ENCODE measurements at regions not wholly inside any gene's neighbourhood (a gene's known extent, or its start where the extent isn't known, plus 50 kb on each side); places are given as distances from the start of the nearest gene placed in this dataset.
"Not testable (repeated sequence)": the region's sequence is repeated elsewhere in the genome, so short reads cannot be mapped to it uniquely, and the experiment has no call there.

DNA sequence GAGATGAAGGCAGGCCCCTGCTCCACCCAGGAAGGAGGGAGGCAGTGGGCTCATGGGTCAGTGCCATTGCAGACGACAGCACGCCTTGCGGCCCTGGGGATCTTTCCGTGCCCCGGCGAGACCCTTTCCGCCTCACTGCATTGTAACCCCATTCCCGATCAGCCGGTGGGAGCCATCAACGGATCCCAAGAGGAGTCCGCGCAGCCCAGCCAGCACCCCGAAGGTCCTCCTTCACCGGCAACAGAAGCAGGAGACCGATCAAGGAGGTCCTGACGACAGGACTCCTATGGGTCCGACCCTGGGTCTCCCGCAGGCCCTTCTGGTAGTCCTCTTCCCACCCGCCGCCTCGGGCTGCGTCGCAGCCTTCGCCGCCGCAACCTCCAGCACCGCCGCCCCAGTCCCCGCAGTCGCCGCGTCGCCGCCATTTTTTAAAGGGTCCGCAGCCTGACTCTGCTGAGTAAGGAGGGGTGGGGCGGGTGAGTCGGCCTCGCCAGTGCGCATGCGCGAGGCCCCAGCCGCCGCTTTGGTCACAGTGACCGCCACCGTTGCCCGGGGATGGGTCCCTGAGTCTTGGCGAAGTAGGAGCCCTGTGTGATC is 1417.0 kb upstream of the PCDH10 start:
- not testable (repeated sequence) for H3K27me3 ChIP-seq (ENCODE audit: low read depth, low read length); H3K9ac ChIP-seq (ENCODE audit: low read length); H3K36me3 ChIP-seq (replicated peaks; ENCODE audit: low read depth, low read length)

DNA sequence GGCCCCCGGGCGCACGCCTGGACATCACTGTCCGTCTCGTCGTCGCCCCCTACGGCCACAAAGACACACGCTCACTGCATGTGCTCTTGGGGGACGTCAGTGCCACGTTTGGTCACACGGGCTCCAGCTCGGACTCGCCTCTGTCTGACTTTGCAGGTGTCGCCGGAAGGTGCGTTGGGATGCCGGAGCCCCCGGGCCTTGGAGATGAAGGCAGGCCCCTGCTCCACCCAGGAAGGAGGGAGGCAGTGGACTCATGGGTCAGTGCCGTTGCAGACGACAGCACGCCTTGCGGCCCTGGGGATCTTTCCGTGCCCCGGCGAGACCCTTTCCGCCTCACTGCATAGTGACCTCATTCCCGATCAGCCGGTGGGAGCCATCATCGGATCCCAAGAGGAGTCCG is 1414.8 kb upstream of the PCDH10 start:
- not testable (repeated sequence) for H3K79me2 ChIP-seq (ENCODE audit: low read length); H3K27ac ChIP-seq (ENCODE audit: low read length); H3K36me3 ChIP-seq (replicated peaks; ENCODE audit: low read depth, low read length); H3K4me3 ChIP-seq (ENCODE audit: low read length); H3K4me2 ChIP-seq (ENCODE audit: low read length); H3K4me1 ChIP-seq (ENCODE audit: low read length); H4K20me1 ChIP-seq (ENCODE audit: insufficient read depth, low read length); H3K27me3 ChIP-seq (ENCODE audit: low read depth, low read length); H3K9ac ChIP-seq (ENCODE audit: low read length); H3K9me3 ChIP-seq (ENCODE audit: insufficient read depth, low read length); H2AFZ ChIP-seq (ENCODE audit: low read depth, low read length)

More for the DNA sequence above, 1417.0 kb upstream of the PCDH10 start:
- H3K4me2 ChIP-seq (ENCODE audit: low read length); H3K27ac ChIP-seq (ENCODE audit: low read length); H2AFZ ChIP-seq (ENCODE audit: low read depth, low read length); H3K9me3 ChIP-seq (ENCODE audit: insufficient read depth, low read length); H3K4me1 ChIP-seq (ENCODE audit: low read length); H3K4me3 ChIP-seq (ENCODE audit: low read length); H3K79me2 ChIP-seq (ENCODE audit: low read length); H4K20me1 ChIP-seq (ENCODE audit: insufficient read depth, low read length): not testable (repeated sequence)

DNA sequence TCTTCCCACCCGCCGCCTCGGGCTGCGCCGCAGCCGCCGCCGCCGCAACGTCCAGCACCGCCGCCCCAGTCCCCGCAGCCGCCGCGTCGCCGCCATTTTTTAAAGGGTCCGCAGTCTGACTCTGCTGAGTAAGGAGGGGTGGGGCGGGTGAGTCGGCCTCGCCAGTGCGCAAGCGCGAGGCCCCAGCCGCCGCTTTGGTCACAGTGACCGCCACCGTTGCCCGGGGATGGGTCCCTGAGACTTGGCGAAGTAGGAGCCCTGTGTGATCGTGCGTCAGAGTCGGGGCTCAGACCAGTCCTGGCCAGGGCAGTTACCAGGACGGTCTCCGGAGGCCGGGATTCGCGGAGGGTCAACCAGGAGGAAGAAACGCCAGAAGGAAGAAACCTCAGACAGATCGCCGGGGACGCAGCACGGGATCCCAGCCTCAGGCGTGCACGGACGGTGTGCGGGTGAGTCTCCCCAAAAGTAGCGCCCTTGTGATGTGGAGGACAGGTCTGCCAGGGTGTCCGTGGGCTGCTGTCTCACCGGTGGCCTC is 1414.2 kb upstream of the PCDH10 start:
- not testable (repeated sequence) for H3K4me2 ChIP-seq (ENCODE audit: low read length); H3K9ac ChIP-seq (ENCODE audit: low read length); H3K36me3 ChIP-seq (replicated peaks; ENCODE audit: low read depth, low read length); H3K27ac ChIP-seq (ENCODE audit: low read length); H3K4me3 ChIP-seq (ENCODE audit: low read length); H4K20me1 ChIP-seq (ENCODE audit: insufficient read depth, low read length); H3K9me3 ChIP-seq (ENCODE audit: insufficient read depth, low read length); H2AFZ ChIP-seq (ENCODE audit: low read depth, low read length); H3K79me2 ChIP-seq (ENCODE audit: low read length); H3K4me1 ChIP-seq (ENCODE audit: low read length); H3K27me3 ChIP-seq (ENCODE audit: low read depth, low read length)

DNA sequence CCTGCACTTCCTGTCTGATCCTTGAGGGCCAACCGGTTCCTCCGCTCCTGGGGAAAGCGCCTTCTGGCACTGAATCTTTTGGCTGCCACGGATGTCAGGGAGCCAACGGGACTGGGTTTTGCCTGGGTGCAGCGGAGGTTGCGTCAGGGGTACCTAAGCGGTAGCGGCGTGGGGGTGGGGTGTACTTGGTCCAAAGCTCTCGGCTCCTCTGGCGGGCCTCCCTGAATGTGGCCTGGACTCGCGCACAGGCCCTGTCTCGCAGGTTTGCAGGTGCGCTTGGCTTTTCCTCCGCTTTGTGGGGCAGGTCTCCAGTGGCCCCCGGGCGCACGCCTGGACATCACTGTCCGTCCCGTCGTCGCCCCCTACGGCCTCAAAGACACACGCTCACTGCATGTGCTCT is 1410.1 kb upstream of the PCDH10 start:
- not testable (repeated sequence) for H3K9me3 ChIP-seq (ENCODE audit: insufficient read depth, low read length); H2AFZ ChIP-seq (ENCODE audit: low read depth, low read length)

DNA sequence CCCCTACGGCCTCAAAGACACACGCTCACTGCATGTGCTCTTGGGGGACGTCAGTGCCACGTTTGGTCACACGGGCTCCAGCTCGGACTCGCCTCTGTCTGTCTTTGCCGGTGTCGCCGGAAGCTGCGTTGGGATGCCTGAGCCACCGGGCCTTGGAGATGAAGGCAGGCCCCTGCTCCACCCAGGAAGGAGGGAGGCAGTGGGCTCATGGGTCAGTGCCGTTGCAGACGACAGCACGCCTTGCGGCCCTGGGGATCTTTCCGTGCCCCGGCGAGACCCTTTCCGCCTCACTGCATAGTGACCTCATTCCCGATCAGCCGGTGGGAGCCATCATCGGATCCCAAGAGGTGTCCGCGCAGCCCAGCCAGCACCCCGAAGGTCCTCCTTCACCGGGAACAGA is 1407.3 kb upstream of the PCDH10 start:
- H3K4me1 ChIP-seq (ENCODE audit: low read length); H4K20me1 ChIP-seq (ENCODE audit: insufficient read depth, low read length); H2AFZ ChIP-seq (ENCODE audit: low read depth, low read length); H3K4me3 ChIP-seq (ENCODE audit: low read length); H3K9me3 ChIP-seq (ENCODE audit: insufficient read depth, low read length); H3K4me2 ChIP-seq (ENCODE audit: low read length); H3K9ac ChIP-seq (ENCODE audit: low read length); H3K36me3 ChIP-seq (replicated peaks; ENCODE audit: low read depth, low read length); H3K27me3 ChIP-seq (ENCODE audit: low read depth, low read length); H3K27ac ChIP-seq (ENCODE audit: low read length); H3K79me2 ChIP-seq (ENCODE audit: low read length): not testable (repeated sequence)

More for the DNA sequence above, 1410.1 kb upstream of the PCDH10 start:
- not testable (repeated sequence) for H3K79me2 ChIP-seq (ENCODE audit: low read length); H4K20me1 ChIP-seq (ENCODE audit: insufficient read depth, low read length); H3K4me2 ChIP-seq (ENCODE audit: low read length); H3K9ac ChIP-seq (ENCODE audit: low read length); H3K4me1 ChIP-seq (ENCODE audit: low read length); H3K27ac ChIP-seq (ENCODE audit: low read length); H3K27me3 ChIP-seq (ENCODE audit: low read depth, low read length); H3K36me3 ChIP-seq (replicated peaks; ENCODE audit: low read depth, low read length); H3K4me3 ChIP-seq (ENCODE audit: low read length)

DNA sequence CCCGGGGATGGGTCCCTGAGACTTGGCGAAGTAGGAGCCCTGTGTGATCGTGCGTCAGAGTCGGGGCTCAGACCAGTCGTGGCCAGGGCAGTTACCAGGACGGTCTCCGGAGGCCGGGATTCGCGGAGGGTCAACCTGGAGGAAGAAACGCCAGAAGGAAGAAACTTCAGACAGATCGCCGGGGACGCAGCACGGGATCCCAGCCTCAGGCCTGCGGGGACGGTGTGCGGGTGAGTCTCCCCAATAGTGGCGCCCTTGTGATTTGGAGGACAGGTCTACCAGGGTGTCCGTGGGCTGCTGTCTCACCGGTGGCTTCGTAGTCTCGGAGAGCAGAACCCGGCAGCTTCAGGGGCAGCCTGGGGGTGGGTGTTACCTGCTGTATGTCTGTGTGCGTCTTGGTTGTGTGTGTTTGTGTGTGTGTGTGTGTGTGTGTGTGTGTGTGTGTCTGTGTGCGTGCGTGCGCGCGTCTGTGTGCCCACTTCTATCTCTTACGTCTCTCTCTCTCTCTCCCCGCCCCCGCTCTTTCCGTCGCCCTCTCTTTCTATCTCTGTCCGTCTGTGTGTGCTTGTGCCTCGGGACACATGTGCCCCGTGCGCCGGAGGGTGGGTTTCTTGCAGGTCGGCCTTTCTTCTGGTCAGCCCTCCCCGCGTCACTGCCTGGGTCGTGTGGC is 1406.4 kb upstream of the PCDH10 start:
- not testable (repeated sequence) for H3K4me3 ChIP-seq (ENCODE audit: low read length); H2AFZ ChIP-seq (ENCODE audit: low read depth, low read length); H3K9me3 ChIP-seq (ENCODE audit: insufficient read depth, low read length); H3K4me1 ChIP-seq (ENCODE audit: low read length); H3K27ac ChIP-seq (ENCODE audit: low read length); H4K20me1 ChIP-seq (ENCODE audit: insufficient read depth, low read length); H3K27me3 ChIP-seq (ENCODE audit: low read depth, low read length); H3K4me2 ChIP-seq (ENCODE audit: low read length); H3K79me2 ChIP-seq (ENCODE audit: low read length); H3K9ac ChIP-seq (ENCODE audit: low read length); H3K36me3 ChIP-seq (replicated peaks; ENCODE audit: low read depth, low read length)

DNA sequence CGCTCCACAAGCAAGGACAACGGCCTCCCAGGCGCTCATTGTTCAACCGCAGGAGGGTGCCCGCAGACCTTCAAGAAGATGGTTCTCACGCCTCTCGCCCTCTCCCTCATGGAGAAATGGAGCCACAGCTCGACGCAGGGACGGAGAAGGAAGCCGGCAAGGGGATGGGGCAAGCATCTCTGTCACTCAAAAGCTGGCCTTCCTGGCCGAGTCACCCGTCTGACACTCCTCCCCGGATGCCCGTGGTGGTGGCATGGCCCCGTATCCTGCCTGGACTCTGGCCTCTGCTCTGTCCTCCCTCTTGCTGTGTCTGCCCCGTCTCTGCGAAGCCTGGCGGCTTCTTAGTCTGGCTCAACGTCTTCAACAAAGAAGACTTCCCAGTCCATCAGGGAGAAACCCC is 1405.7 kb upstream of the PCDH10 start:
- H3K4me2 ChIP-seq (ENCODE audit: low read length); H3K4me1 ChIP-seq (ENCODE audit: low read length); H2AFZ ChIP-seq (ENCODE audit: low read depth, low read length); H3K27ac ChIP-seq (ENCODE audit: low read length); H3K9ac ChIP-seq (ENCODE audit: low read length); H3K27me3 ChIP-seq (ENCODE audit: low read depth, low read length); H3K36me3 ChIP-seq (replicated peaks; ENCODE audit: low read depth, low read length); H3K9me3 ChIP-seq (ENCODE audit: insufficient read depth, low read length); H3K4me3 ChIP-seq (ENCODE audit: low read length); H3K79me2 ChIP-seq (ENCODE audit: low read length); H4K20me1 ChIP-seq (ENCODE audit: insufficient read depth, low read length): not testable (repeated sequence)

DNA sequence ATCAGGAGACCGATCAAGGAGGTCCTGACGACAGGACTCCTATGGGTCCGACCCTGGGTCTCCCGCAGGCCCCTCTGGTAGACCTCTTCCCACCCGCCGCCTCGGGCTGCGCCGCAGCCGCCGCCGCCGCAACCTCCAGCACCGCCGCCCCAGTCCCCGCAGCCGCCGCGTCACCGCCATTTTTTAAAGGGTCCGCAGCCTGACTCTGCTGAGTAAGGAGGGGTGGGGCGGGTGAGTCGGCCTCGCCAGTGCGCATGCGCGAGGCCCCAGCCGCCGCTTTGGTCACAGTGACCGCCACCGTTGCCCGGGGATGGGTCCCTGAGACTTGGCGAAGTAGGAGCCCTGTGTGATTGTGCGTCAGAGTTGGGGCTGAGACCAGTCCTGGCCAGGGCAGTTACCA is 1401.9 kb upstream of the PCDH10 start:
- H3K9me3 ChIP-seq (ENCODE audit: insufficient read depth, low read length); H3K4me1 ChIP-seq (ENCODE audit: low read length); H4K20me1 ChIP-seq (ENCODE audit: insufficient read depth, low read length): not testable (repeated sequence)

DNA sequence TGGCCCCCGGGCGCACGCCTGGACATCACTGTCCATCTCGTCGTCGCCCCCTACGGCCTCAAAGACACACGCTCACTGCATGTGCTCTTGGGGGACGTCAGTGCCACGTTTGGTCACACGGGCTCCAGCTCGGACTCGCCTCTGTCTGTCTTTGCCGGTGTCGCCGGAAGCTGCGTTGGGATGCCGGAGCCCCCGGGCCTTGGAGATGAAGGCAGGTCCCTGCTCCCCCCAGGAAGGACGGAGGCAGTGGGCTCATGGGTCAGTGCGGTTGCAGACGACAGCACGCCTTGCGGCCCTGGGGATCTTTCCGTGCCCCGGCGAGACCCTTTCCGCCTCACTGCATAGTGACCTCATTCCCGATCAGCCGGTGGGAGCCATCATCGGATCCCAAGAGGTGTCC is 1399.9 kb upstream of the PCDH10 start:
- not testable (repeated sequence) for H3K4me3 ChIP-seq (ENCODE audit: low read length); H3K9ac ChIP-seq (ENCODE audit: low read length); H3K4me1 ChIP-seq (ENCODE audit: low read length); H3K27me3 ChIP-seq (ENCODE audit: low read depth, low read length); H3K9me3 ChIP-seq (ENCODE audit: insufficient read depth, low read length); H3K27ac ChIP-seq (ENCODE audit: low read length); H4K20me1 ChIP-seq (ENCODE audit: insufficient read depth, low read length); H3K4me2 ChIP-seq (ENCODE audit: low read length); H2AFZ ChIP-seq (ENCODE audit: low read depth, low read length); H3K36me3 ChIP-seq (replicated peaks; ENCODE audit: low read depth, low read length); H3K79me2 ChIP-seq (ENCODE audit: low read length)

More for the DNA sequence above, 1401.9 kb upstream of the PCDH10 start:
- not testable (repeated sequence) for H3K27ac ChIP-seq (ENCODE audit: low read length); H2AFZ ChIP-seq (ENCODE audit: low read depth, low read length); H3K9ac ChIP-seq (ENCODE audit: low read length); H3K27me3 ChIP-seq (ENCODE audit: low read depth, low read length); H3K36me3 ChIP-seq (replicated peaks; ENCODE audit: low read depth, low read length); H3K4me3 ChIP-seq (ENCODE audit: low read length); H3K4me2 ChIP-seq (ENCODE audit: low read length); H3K79me2 ChIP-seq (ENCODE audit: low read length)

DNA sequence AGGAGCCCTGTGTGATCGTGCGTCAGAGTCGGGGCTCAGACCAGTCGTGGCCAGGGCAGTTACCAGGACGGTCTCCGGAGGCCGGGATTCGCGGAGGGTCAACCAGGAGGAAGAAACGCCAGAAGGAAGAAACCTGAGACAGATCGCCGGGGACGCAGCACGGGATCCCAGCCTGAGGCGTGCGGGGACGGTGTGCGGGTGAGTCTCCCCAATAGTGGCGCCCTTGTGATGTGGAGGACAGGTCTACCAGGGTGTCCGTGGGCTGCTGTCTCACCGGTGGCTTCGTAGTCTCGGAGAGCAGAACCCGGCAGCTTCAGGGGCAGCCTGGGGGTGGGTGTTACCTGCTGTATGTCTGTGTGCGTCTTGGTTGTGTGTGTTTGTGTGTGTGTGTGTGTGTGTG is 1399.1 kb upstream of the PCDH10 start:
- H3K4me3 ChIP-seq (ENCODE audit: low read length); H4K20me1 ChIP-seq (ENCODE audit: insufficient read depth, low read length); H3K4me2 ChIP-seq (ENCODE audit: low read length); H3K4me1 ChIP-seq (ENCODE audit: low read length); H3K27me3 ChIP-seq (ENCODE audit: low read depth, low read length); H3K79me2 ChIP-seq (ENCODE audit: low read length); H2AFZ ChIP-seq (ENCODE audit: low read depth, low read length); H3K27ac ChIP-seq (ENCODE audit: low read length); H3K36me3 ChIP-seq (replicated peaks; ENCODE audit: low read depth, low read length); H3K9ac ChIP-seq (ENCODE audit: low read length); H3K9me3 ChIP-seq (ENCODE audit: insufficient read depth, low read length): not testable (repeated sequence)

Measured in OCI-LY3 (cell line).